MCF 10A (cell line): ENCODE measurements at regions not wholly inside any gene's neighbourhood (a gene's known extent, or its start where the extent isn't known, plus 50 kb on each side); places are given as distances from the start of the nearest gene placed in this dataset.

Experiments used
- BruUV-seq: library from RNA; stranded (reverse); fragments of 400-500 nt; replicated peaks from 2 replicates; lab custom pipeline; 2021; lab: Mats Ljungman, UMichigan
- CTCF ChIA-PET: fragments of 300-600 bp; sonication (Branson Sonifier 250); formaldehyde crosslinking; extraction: SDS; loops from one replicate; lab custom pipeline; 2021; ENCODE audit warnings: antibody characterized with exemption, inconsistent platforms; lab: Yijun Ruan, JAX
- POLR2A ChIA-PET: fragments of 300-600, 350-650 bp; sonication (Branson Sonifier 250); formaldehyde crosslinking; extraction: SDS; loops from one replicate; lab custom pipeline; 2020; ENCODE audit warnings: antibody characterized with exemption, inconsistent platforms; lab: Yijun Ruan, JAX
- DNase-seq: peaks from one replicate; pipeline ENCODE4 v3.0.0-alpha.2; 2018; ENCODE audit not compliant: unreplicated experiment
- H3K27ac Mint-ChIP-seq: one replicate; pipeline ENCODE4 v1.8.0; 2022; ENCODE audit warnings: mild to moderate bottlenecking, low read depth, mixed read lengths; ENCODE audit not compliant: unreplicated experiment
- H3K27me3 Mint-ChIP-seq: one replicate; pipeline ENCODE4 v1.8.0; 2022; ENCODE audit warnings: mixed read lengths; ENCODE audit not compliant: insufficient read depth, unreplicated experiment
- H3K36me3 Mint-ChIP-seq: one replicate; pipeline ENCODE4 v1.8.0; 2022; ENCODE audit warnings: mild to moderate bottlenecking, moderate library complexity, mixed read lengths; ENCODE audit not compliant: insufficient read depth, unreplicated experiment
- H3K4me1 Mint-ChIP-seq: one replicate; pipeline ENCODE4 v1.8.0; 2022; ENCODE audit warnings: mixed read lengths; ENCODE audit not compliant: insufficient read depth, unreplicated experiment
- H3K4me3 Mint-ChIP-seq: one replicate; pipeline ENCODE4 v1.8.0; 2022; ENCODE audit warnings: mild to moderate bottlenecking, moderate library complexity, mixed read lengths; ENCODE audit not compliant: unreplicated experiment
- H3K9me3 Mint-ChIP-seq: one replicate; pipeline ENCODE4 v1.8.0; 2022; ENCODE audit warnings: mixed read lengths; ENCODE audit not compliant: unreplicated experiment
- intact Hi-C: fragments of 100-400 bp; cut with micrococcal nuclease; formaldehyde crosslinking; loops from 2 replicates; pipeline ENCODE4 v1.14.1; 2022
- TF ChIP-seq, protein P1 (sequence below): fragments of 200-600 bp; IDR thresholded peaks from one replicate; pipeline ENCODE4 v1.8.0; 2022; ENCODE audit warnings: antibody characterized with exemption, mild to moderate bottlenecking; ENCODE audit not compliant: unreplicated experiment

DNA sequence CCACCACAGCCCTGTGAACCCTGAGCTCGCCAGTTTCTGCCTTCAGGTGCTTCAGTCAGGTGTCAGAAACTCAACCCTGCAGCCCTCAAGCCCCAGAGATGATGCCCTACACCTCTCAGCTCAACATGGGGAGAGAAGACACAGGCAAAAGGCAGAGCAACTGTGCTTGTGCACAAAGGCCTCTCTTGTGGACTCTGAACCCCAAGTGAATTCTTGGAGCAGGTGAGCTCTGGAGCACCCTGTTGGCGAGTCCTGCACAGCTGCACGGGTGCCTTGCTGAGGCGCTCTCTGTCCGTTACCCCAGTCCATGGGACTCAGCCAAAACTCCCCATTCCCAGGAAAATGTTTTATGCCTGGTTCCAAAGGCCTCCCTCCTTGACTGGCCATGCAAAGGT, 197.0 kb downstream of the KLF13 start:
- no peaks in the 10 kb centered on the region for H3K9me3 Mint-ChIP-seq
- no peaks in the 10 kb centered on the region for H3K36me3 Mint-ChIP-seq
- ChIA-PET POLR2A (no interaction called here), CTCF (interaction anchor here (1.1 kb wide), 1 partner anchor 454 kb away, joined by 3 read pairs; no protein-coding TSS in a partner anchor)
- H3K4me3 Mint-ChIP-seq = no peak overlapping the region
- H3K27me3 Mint-ChIP-seq = no peaks in the 10 kb centered on the region
- intact Hi-C loops = no loop called here
- DNase-seq = no peak
- TF ChIP-seq, protein P1, sequence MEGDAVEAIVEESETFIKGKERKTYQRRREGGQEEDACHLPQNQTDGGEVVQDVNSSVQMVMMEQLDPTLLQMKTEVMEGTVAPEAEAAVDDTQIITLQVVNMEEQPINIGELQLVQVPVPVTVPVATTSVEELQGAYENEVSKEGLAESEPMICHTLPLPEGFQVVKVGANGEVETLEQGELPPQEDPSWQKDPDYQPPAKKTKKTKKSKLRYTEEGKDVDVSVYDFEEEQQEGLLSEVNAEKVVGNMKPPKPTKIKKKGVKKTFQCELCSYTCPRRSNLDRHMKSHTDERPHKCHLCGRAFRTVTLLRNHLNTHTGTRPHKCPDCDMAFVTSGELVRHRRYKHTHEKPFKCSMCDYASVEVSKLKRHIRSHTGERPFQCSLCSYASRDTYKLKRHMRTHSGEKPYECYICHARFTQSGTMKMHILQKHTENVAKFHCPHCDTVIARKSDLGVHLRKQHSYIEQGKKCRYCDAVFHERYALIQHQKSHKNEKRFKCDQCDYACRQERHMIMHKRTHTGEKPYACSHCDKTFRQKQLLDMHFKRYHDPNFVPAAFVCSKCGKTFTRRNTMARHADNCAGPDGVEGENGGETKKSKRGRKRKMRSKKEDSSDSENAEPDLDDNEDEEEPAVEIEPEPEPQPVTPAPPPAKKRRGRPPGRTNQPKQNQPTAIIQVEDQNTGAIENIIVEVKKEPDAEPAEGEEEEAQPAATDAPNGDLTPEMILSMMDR = no peak
- no peaks in the 10 kb centered on the region for H3K4me1 Mint-ChIP-seq
- no TSS peak for BruUV-seq
- no peak overlapping the region for H3K27ac Mint-ChIP-seq

GRCh38 chr15:31525185-31525695, 198.6 kb downstream of the KLF13 start:
- Mint-ChIP-seq H3K27me3 (no peaks in the 10 kb centered on the region), H3K4me1 (no peaks in the 10 kb centered on the region), H3K36me3 (peaks cover 1% of the 10 kb centered on the region), H3K27ac (no peak overlapping the region), H3K9me3 (no peaks in the 10 kb centered on the region), H3K4me3 (no peak overlapping the region)
- TF ChIP-seq, protein P1 = no peak
- CTCF ChIA-PET = interaction anchor here (0.6 kb wide), 2 partner anchors 22 to 113 kb away, joined by 3 read pairs; no protein-coding TSS in a partner anchor
- no TSS peak for BruUV-seq
- POLR2A ChIA-PET = no interaction called here
- DNase-seq = no peak
- intact Hi-C loops = no loop called here

DNA sequence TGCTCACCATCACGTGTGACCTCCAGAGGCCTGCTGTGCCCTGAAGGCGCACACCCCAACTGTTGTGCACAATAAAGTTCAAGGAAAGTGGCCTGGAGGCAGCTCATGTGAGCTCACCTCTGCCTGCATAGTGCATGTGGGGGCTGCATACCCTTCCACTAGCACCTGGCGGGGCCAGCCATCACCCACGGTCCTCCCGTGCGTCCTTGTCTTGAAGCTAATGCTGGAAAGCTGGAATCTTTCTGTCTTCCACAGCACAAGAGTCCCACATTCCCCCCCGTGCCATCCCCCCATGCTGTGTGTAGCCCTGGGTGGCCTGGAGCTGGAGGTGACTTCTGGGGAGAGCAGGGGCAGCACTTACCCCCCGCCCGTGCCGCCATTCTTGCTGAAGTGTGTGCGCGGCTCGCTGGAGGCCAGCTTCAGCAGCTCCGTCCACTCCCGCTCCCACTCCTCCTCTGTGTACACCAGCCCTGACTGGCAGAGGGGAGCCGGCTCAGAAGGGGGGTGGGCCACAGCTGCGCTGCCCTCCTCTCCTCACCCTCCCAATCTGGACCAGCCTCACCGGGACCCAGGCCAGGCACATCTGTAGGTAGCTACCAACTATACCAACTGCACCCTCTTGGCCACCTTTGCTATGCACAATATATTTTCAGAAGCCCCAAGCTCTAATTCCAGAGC, 199.5 kb downstream of the KLF13 start:
- TF ChIP-seq, protein P1 = no peak
- Mint-ChIP-seq H3K27ac (no peak overlapping the region), H3K36me3 (peaks cover 5% of the 10 kb centered on the region), H3K4me1 (no peaks in the 10 kb centered on the region), H3K27me3 (no peaks in the 10 kb centered on the region), H3K9me3 (no peaks in the 10 kb centered on the region), H3K4me3 (no peak overlapping the region)
- BruUV-seq = no TSS peak
- POLR2A ChIA-PET = no interaction called here
- CTCF ChIA-PET = interaction anchor here (0.6 kb wide), 1 partner anchor 46 kb away, joined by 3 read pairs; no protein-coding TSS in a partner anchor
- intact Hi-C loops = no loop called here
- no peak for DNase-seq

GRCh38 chr15:31526916-31527690, 200.5 kb downstream of the KLF13 start:
- ChIA-PET CTCF (no interaction called here), POLR2A (interaction anchor here (1.1 kb wide), 1 partner anchor 39 kb away, joined by 3 read pairs; no protein-coding TSS in a partner anchor)
- no peak overlapping the region for H3K4me3 Mint-ChIP-seq
- H3K9me3 Mint-ChIP-seq = no peaks in the 10 kb centered on the region
- DNase-seq = no peak
- no peaks in the 10 kb centered on the region for H3K27me3 Mint-ChIP-seq
- TF ChIP-seq, protein P1 = no peak
- H3K36me3 Mint-ChIP-seq = peaks cover 5% of the 10 kb centered on the region
- H3K27ac Mint-ChIP-seq = no peak overlapping the region
- no peaks in the 10 kb centered on the region for H3K4me1 Mint-ChIP-seq
- intact Hi-C loops = no loop called here
- BruUV-seq = no TSS peak
